Uterus (tissue), 3 donors: ENCODE measurements at regions not wholly inside any gene's neighbourhood (a gene's known extent, or its start where the extent isn't known, plus 50 kb on each side); places are given as distances from the start of the nearest gene placed in this dataset.

Experiments used
- DNase-seq, 2 donors: peaks; one replicate each; pipeline ENCODE4 v3.0.0-alpha.2; 2019 to 2020
- H3K27ac ChIP-seq, 2 donors: fragments of 200-600 bp; sonication (generic); 1 replicate in 1 of 2; 2 replicates in 1 of 2; pipeline ENCODE4 v1.5.1; 2016 to 2018
- H3K27me3 ChIP-seq, 2 donors: fragments of 200-600 bp; sonication (generic); one replicate each; pipeline ENCODE4 v1.5.1; 2018 to 2019; ENCODE audit warnings: control low read depth in 1 of 2
- H3K36me3 ChIP-seq, 2 donors: fragments of 200-600 bp; sonication (generic); one replicate each; pipeline ENCODE4 v1.5.1; 2019; ENCODE audit warnings: control low read depth in 1 of 2
- H3K4me1 ChIP-seq, 2 donors: fragments of 200-600 bp; sonication (generic); one replicate each; pipeline ENCODE4 v1.5.1; 2018 to 2019; ENCODE audit warnings: control low read depth in 1 of 2
- H3K4me3 ChIP-seq, 2 donors: fragments of 200-600 bp; sonication (generic); 1 replicate in 1 of 2; 2 replicates in 1 of 2; pipeline ENCODE4 v1.5.1; 2018 to 2019; ENCODE audit warnings: mild to moderate bottlenecking in 1 of 2
- H3K9me3 ChIP-seq, 2 donors: fragments of 200-600 bp; sonication (generic); one replicate each; pipeline ENCODE4 v1.5.1; 2019; ENCODE audit warnings: control low read depth in 1 of 2
- POLR2A ChIP-seq, 2 donors: fragments of 450-650 bp; IDR thresholded peaks; one replicate each; pipeline ENCODE4 v1.6.1; 2016; ENCODE audit warnings: antibody characterized with exemption in 2 of 2, mild to moderate bottlenecking in 1 of 2, moderate library complexity in 1 of 2
- intact Hi-C: fragments of 100-400 bp; cut with DNase I; formaldehyde crosslinking; loops from one replicate; pipeline ENCODE4 v1.15.1; 2023; ENCODE audit warnings: low total_unique reads
- TF ChIP-seq, protein P1 (sequence below), 4 experiments: fragments of 200-600 bp in 2 of 4; fragments of 450-650 bp in 2 of 4; sonication (generic) in 2 of 4; IDR thresholded peaks; one replicate each; pipeline ENCODE4 v1.5.1; 2016 to 2019; ENCODE audit warnings: antibody characterized with exemption in 4 of 4, mild to moderate bottlenecking in 2 of 4, moderate library complexity in 1 of 4
- donor health status: DM: yes; HTN: yes; CAD: no.

DNA sequence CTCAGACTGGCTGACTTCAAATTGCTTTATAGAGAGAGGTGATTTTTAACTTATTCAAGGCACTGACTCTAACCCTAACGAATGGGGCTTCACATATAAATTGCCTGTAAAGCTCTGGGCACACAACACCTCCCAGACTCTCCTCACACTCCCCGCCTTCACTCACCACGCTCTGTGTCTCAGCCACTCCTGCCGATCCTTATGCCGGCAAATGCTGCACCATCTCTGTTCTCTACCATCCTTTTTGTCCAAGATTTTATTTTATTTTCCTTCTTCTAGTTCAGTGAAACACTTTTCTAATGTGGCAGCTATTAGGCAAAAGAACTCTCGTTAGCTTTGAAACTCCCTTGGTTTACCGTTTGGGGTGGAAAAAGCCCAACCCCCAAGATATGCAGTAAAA is 446.1 kb upstream of the TMEM132C start:
- H3K9me3 ChIP-seq: no peaks in the 10 kb centered on the region
- H3K4me3 ChIP-seq: no peak overlapping the region
- intact Hi-C loops: no loop called here
- no peaks in the 10 kb centered on the region for H3K4me1 ChIP-seq
- H3K27ac ChIP-seq: no peak overlapping the region
- no peak for DNase-seq
- no peak for TF ChIP-seq POLR2A (IDR thresholded peaks at IDR 0.05)
- TF ChIP-seq, protein P1, sequence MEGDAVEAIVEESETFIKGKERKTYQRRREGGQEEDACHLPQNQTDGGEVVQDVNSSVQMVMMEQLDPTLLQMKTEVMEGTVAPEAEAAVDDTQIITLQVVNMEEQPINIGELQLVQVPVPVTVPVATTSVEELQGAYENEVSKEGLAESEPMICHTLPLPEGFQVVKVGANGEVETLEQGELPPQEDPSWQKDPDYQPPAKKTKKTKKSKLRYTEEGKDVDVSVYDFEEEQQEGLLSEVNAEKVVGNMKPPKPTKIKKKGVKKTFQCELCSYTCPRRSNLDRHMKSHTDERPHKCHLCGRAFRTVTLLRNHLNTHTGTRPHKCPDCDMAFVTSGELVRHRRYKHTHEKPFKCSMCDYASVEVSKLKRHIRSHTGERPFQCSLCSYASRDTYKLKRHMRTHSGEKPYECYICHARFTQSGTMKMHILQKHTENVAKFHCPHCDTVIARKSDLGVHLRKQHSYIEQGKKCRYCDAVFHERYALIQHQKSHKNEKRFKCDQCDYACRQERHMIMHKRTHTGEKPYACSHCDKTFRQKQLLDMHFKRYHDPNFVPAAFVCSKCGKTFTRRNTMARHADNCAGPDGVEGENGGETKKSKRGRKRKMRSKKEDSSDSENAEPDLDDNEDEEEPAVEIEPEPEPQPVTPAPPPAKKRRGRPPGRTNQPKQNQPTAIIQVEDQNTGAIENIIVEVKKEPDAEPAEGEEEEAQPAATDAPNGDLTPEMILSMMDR (IDR thresholded peaks at IDR 0.05): no peak
- no peaks in the 10 kb centered on the region for H3K36me3 ChIP-seq
- no peaks in the 10 kb centered on the region for H3K27me3 ChIP-seq

DNA sequence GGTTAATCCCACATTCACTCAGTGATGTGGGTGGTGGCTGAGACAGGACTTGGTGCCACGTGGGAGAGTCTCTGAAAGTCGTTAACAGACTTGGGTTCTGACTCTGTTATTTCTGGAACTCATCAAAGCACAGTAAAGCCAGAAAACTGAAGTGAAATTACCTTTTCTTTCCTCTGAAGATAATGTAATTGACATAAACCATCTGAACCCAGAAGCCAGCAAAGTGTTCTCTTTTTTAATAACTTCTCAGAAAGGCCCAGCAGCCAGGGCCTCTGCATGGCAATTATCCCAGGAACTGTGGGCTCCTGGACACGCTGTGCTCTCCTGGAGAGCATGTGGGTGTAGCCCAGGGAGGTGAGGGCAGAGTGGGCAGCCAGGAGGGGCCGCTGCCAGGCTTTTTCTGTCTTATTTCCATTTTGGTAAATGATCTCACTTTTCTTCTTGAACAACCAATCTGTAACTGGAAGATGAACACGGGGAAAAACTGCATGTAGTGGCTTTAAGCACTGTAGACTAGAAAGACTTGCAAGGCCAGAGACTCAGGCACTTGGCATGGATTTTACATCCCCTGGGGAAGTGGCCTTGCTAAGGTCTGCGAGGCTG is 444.1 kb upstream of the TMEM132C start:
- Histone ChIP-seq H3K4me3 (no peak overlapping the region), H3K9me3 (no peaks in the 10 kb centered on the region), H3K4me1 (no peaks in the 10 kb centered on the region), H3K36me3 (no peaks in the 10 kb centered on the region), H3K27ac (peak overlapping the region; percentile 5 to 52), H3K27me3 (no peaks in the 10 kb centered on the region)
- intact Hi-C loops: no loop called here
- TF ChIP-seq POLR2A (IDR thresholded peaks at IDR 0.05): no peak
- TF ChIP-seq, protein P1 (IDR thresholded peaks at IDR 0.05): no peak
- DNase-seq: peak; percentile 27 to 72

DNA sequence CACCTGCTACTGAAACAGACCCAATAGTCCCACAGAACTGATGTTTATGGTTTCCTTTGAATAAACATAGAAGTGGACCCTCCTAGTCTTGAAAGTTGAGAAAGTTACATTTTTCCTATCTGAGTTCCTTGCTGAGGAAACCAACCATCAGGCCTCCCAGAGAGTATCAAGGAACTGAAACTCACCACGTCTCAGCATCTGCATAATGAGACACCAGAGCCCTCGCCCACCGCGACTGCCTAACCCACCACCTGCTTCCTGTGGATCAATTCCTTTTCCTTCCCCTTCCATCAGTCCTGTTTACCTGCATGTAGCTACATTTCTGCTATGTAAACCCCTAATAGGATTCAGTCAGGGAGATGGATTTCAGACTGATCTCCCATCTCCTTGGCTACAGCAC is 443.2 kb upstream of the TMEM132C start:
- Histone ChIP-seq H3K27ac (no peak overlapping the region), H3K36me3 (no peaks in the 10 kb centered on the region), H3K4me1 (no peaks in the 10 kb centered on the region), H3K4me3 (no peak overlapping the region), H3K27me3 (no peaks in the 10 kb centered on the region), H3K9me3 (no peaks in the 10 kb centered on the region)
- intact Hi-C loops: no loop called here
- DNase-seq: no peak
- TF ChIP-seq POLR2A (IDR thresholded peaks at IDR 0.05): no peak
- TF ChIP-seq, protein P1 (IDR thresholded peaks at IDR 0.05): no peak

DNA sequence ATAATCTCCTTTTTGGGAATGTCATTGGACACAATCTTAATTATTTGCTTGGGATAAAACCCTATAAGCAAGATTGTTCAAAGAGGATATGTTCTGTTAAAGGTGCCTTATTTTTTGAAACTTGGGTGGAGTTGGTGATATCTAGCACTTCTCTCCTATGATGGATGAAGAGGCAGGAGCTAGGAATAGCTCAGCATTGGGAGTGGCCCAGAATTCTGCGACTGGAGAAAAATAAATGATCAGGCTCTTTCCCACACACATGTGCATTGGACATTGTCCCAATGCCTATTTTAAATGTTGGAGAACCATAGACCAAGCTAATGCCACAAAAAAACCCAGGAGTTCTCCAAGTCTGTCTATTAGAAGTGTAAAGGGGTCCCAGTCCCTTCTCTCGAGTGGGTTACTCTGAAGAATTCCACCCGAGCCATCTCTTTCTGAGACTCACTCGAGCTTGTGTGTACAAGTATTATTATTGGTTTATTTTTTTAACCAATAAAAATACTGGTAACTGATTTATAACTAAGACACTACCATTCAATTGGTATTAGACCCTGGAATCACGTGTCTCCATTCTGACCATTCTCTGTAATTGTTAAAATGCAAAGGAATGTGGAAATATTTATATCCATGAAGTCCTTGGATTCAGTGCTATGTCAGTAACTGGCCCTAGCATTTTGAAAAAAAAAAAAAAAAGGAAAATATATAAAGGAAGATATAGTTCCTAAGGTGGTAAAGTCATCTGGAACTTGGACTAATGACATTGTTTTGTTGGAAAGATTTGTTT is 437.5 kb upstream of the TMEM132C start:
- intact Hi-C loops: no loop called here
- Histone ChIP-seq H3K9me3 (no peaks in the 10 kb centered on the region), H3K27me3 (no peaks in the 10 kb centered on the region), H3K4me1 (no peaks in the 10 kb centered on the region), H3K27ac (no peak overlapping the region), H3K36me3 (no peaks in the 10 kb centered on the region), H3K4me3 (no peak overlapping the region)
- no peak for DNase-seq
- TF ChIP-seq, protein P1 (IDR thresholded peaks at IDR 0.05): no peak
- no peak for TF ChIP-seq POLR2A (IDR thresholded peaks at IDR 0.05)

DNA sequence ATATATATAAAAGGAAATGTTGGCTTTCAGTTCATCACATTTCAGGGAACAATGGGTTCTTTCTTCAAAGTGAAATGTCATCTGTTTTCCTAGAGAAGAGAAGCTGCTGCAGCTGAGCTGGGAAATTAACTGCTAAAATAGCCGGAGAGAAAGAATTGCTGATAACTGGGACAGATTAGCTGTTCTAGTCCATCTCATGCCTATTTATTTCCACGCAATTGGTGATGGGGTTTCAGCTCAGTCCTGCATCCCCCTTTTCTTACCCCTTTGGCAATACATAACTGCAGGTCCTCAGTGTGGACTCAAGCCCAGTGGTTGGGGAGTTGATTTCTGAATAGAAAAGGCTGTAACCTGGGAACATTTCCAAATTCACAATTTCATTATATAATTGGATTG is 436.9 kb upstream of the TMEM132C start:
- TF ChIP-seq POLR2A (IDR thresholded peaks at IDR 0.05): no peak
- TF ChIP-seq, protein P1 (IDR thresholded peaks at IDR 0.05): no peak
- H3K36me3 ChIP-seq: no peaks in the 10 kb centered on the region
- no peaks in the 10 kb centered on the region for H3K9me3 ChIP-seq
- no peaks in the 10 kb centered on the region for H3K4me1 ChIP-seq
- H3K27ac ChIP-seq: no peak overlapping the region
- no peak overlapping the region for H3K4me3 ChIP-seq
- intact Hi-C loops: no loop called here
- no peak for DNase-seq
- no peaks in the 10 kb centered on the region for H3K27me3 ChIP-seq
